Kidney epithelial cell (primary cell): ENCODE measurements at regions not wholly inside any gene's neighbourhood (a gene's known extent, or its start where the extent isn't known, plus 50 kb on each side); places are given as distances from the start of the nearest gene placed in this dataset.

Source experiments
- DNase-seq: peaks from one replicate; pipeline ENCODE4 v3.0.0-alpha.2; 2010; ENCODE audit warnings: low read depth
- H3K27me3 ChIP-seq: 2 replicates; pipeline ENCODE4 v1.6.0; 2011; ENCODE audit warnings: low read length; ENCODE audit not compliant: control insufficient read depth, insufficient read depth
- H3K36me3 ChIP-seq: 2 replicates; pipeline ENCODE4 v1.5.1; 2011; ENCODE audit warnings: low read length; ENCODE audit not compliant: control insufficient read depth, insufficient read depth
- H3K4me3 ChIP-seq: 2 replicates; pipeline ENCODE4 v1.5.1; 2011; ENCODE audit warnings: low read depth, mild to moderate bottlenecking, control low read depth, low read length
- CTCF ChIP-seq: IDR thresholded peaks from 2 replicates; pipeline ENCODE4 v1.5.1; 2011; ENCODE audit warnings: mild to moderate bottlenecking, moderate library complexity, low read length, control low read depth, inconsistent platforms; ENCODE audit not compliant: insufficient read depth, poor library complexity, severe bottlenecking

GRCh38 chr12:111069886-111070285 is 149.5 kb upstream of the MYL2 start:
- Histone ChIP-seq H3K36me3 (no peaks in the 10 kb centered on the region), H3K27me3 (no peaks in the 10 kb centered on the region), H3K4me3 (no peak overlapping the region)
- TF ChIP-seq CTCF: no peak
- DNase-seq: no peak

DNA sequence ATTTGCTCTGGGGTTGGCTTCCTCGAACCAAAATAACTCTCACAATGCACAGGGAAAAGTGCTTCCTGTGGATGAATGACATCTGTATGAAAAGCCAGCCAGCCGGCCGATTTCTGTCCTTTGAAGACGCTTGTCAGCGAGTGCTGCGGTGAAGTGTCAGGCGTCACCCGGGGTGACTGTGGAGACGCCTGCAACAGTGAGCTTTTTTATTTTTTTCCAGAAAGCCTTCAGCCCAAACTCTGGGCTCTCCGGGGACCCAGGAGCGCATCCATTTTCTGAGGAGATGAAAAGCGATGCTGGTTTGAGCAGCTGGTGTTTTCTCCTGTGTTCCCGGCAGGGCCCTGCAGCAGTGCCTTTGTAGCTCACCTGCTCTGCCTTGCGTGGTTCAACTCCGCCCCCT is 147.9 kb upstream of the MYL2 start:
- H3K27me3 ChIP-seq: no peaks in the 10 kb centered on the region
- H3K36me3 ChIP-seq: no peaks in the 10 kb centered on the region
- no peak overlapping the region for H3K4me3 ChIP-seq
- no peak for TF ChIP-seq CTCF
- no peak for DNase-seq

GRCh38 chr12:111067498-111067897 is 147.1 kb upstream of the MYL2 start:
- TF ChIP-seq CTCF: no peak
- Histone ChIP-seq H3K27me3 (no peaks in the 10 kb centered on the region), H3K36me3 (no peaks in the 10 kb centered on the region), H3K4me3 (no peak overlapping the region)
- DNase-seq: no peak

- Histone ChIP-seq H3K36me3 (no peaks in the 10 kb centered on the region), H3K4me3 (no peak overlapping the region), H3K27me3 (no peaks in the 10 kb centered on the region)
- no peak for TF ChIP-seq CTCF
- DNase-seq: no peak
These were observed 146.5 kb upstream of the MYL2 start for GRCh38 chr12:111066744-111067437.

DNA sequence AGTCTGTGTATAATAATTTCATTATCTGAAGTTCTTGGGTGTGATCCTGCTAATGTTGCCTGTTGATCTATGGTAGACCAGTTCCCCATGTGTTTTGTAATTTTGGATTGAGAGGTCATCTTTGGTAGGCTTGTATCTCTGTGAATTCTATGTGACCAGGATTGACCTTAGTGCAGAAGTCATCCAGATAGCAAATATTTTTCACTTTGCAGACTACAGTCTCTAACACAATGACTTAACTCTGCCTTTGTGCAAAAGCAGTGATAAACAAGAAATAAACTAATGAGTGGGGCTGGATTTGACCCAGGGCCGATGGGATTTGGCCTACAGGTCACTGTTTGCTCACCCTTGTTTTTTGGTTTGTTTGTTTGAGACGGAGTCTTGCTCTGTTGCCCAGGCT is 144.6 kb upstream of the MYL2 start:
- no peaks in the 10 kb centered on the region for H3K27me3 ChIP-seq
- H3K36me3 ChIP-seq: no peaks in the 10 kb centered on the region
- TF ChIP-seq CTCF: no peak
- no peak for DNase-seq
- no peak overlapping the region for H3K4me3 ChIP-seq

DNA sequence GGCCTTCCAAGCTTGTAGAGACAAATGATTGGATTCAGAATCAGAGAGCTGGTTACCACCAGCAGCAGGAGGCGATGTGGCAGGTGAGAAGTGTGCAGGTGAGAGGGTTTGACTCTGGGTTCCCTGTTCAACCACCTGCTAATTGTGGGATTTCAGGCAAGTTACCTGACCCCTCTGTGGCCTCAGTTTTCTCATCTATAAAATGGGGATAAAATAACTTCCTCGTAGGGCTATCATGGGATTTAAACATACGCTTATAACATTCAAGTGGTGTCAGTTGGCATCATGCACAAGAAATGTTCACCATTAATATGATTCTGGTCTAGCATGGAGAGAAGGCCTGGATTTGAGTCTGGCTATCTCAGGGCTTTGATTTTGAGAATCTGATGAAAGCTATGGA is 143.8 kb upstream of the MYL2 start:
- Histone ChIP-seq H3K27me3 (no peaks in the 10 kb centered on the region), H3K36me3 (no peaks in the 10 kb centered on the region), H3K4me3 (no peak overlapping the region)
- TF ChIP-seq CTCF: no peak
- no peak for DNase-seq
